ENCODE measurements at regions not wholly inside any gene's neighbourhood (a gene's known extent, or its start where the extent isn't known, plus 50 kb on each side); places are given as distances from the start of the nearest gene placed in this dataset.

DNA sequence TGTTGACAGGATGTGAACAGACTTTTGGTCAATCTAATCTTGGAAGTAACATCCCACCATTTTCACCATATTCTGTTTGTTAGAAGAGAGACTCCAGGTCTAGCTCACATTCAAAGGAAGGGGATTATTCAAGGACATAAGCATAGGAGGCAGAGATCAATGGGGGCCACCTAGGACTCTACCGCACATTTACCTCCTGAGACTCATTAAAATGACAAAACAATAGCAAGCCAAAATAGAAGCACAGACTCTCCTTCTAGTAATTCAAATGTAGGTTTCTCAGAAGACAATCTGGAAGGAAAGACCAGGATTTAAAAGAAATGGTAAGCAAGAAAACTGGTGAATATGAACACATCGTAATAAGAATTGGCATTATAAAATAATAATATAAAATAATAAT, 156.4 kb upstream of the KYNU start:
- POLR2A ChIA-PET = no interaction called here
- H3K36me3 ChIP-seq (ENCODE audit: control insufficient read depth, insufficient read depth, low read length) = no peaks in the 10 kb centered on the region

DNA sequence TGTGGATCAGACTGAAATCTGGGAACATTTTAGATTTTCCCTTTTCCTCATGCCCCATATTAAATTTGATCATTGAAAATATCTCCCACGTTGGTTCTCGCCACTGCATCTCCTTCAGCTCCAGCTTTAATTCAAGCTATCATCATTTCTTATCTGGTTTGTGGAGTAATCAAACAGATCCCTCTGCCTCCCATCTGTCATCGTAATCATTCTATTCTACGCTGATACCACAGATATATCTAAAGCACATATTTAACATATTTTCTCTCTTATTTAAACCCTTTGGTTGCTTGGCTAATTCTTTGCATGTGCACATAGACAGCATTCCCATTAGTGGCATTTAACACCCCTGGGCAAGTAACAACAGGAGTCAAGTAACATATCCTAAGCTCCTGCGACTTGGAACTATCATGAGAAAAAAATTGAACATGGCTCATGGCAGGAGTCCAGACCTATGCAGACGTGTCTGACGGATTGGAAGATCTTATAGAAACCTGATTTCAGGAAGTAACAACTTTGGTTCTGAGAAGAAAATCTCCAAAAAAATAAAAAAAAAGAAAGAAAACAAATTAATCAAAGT, 158.8 kb upstream of the KYNU start:
- H3K4me1 ChIP-seq (ENCODE audit: control insufficient read depth, insufficient read depth, low read length) = no peaks in the 10 kb centered on the region
- no peak for DNase-seq (ENCODE audit: low read depth, low spot score)
- H3K36me3 ChIP-seq (ENCODE audit: control insufficient read depth, insufficient read depth, low read length) = no peaks in the 10 kb centered on the region
- POLR2A ChIA-PET = no interaction called here
- in situ Hi-C loops (cut with HindIII; ENCODE audit: low pct_unique_long_range_greater_than_20kb, low sequenced_read_pairs) (no loop called here), intact Hi-C loops (cut with micrococcal nuclease; ENCODE audit: unreplicated experiment) (no loop called here)
- BruUV-seq (replicated peaks) = no TSS peak
- no peak overlapping the region for H3K4me3 ChIP-seq (ENCODE audit: low read depth in 2 of 2, low read length in 2 of 2)
- no peaks in the 10 kb centered on the region for H3K27me3 ChIP-seq (ENCODE audit: control insufficient read depth, insufficient read depth, low read length)
- H3K27ac ChIP-seq (ENCODE audit: low read length) = no peak overlapping the region
- no peak for ATAC-seq
- TF ChIP-seq, protein P1, sequence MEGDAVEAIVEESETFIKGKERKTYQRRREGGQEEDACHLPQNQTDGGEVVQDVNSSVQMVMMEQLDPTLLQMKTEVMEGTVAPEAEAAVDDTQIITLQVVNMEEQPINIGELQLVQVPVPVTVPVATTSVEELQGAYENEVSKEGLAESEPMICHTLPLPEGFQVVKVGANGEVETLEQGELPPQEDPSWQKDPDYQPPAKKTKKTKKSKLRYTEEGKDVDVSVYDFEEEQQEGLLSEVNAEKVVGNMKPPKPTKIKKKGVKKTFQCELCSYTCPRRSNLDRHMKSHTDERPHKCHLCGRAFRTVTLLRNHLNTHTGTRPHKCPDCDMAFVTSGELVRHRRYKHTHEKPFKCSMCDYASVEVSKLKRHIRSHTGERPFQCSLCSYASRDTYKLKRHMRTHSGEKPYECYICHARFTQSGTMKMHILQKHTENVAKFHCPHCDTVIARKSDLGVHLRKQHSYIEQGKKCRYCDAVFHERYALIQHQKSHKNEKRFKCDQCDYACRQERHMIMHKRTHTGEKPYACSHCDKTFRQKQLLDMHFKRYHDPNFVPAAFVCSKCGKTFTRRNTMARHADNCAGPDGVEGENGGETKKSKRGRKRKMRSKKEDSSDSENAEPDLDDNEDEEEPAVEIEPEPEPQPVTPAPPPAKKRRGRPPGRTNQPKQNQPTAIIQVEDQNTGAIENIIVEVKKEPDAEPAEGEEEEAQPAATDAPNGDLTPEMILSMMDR (IDR thresholded peaks at IDR 0.05) = no peak
- H3K9me3 ChIP-seq (ENCODE audit: control insufficient read depth, insufficient read depth, low read depth, low read length) = no peaks in the 10 kb centered on the region
- CTCF ChIA-PET = no interaction called here

More for the DNA sequence above, 156.4 kb upstream of the KYNU start:
- in situ Hi-C loops (cut with HindIII; ENCODE audit: low pct_unique_long_range_greater_than_20kb, low sequenced_read_pairs) = no loop called here
- intact Hi-C loops (cut with micrococcal nuclease; ENCODE audit: unreplicated experiment) = no loop called here
- Histone ChIP-seq H3K27ac (ENCODE audit: low read length) (no peak overlapping the region), H3K27me3 (ENCODE audit: control insufficient read depth, insufficient read depth, low read length) (no peaks in the 10 kb centered on the region), H3K4me3 (ENCODE audit: low read depth in 2 of 2, low read length in 2 of 2) (no peak overlapping the region), H3K9me3 (ENCODE audit: control insufficient read depth, insufficient read depth, low read depth, low read length) (no peaks in the 10 kb centered on the region), H3K4me1 (ENCODE audit: control insufficient read depth, insufficient read depth, low read length) (no peaks in the 10 kb centered on the region)
- TF ChIP-seq, protein P1 (IDR thresholded peaks at IDR 0.05) = no peak
- no peak for TF ChIP-seq TCF7L2 (IDR thresholded peaks at IDR 0.05; ENCODE audit: low read depth, low read length)
- no peak for TF ChIP-seq SIN3A (IDR thresholded peaks at IDR 0.05; ENCODE audit: borderline replicate concordance, insufficient read depth, low read depth, low read length)
- TF ChIP-seq POLR2AphosphoS5 (IDR thresholded peaks at IDR 0.05; ENCODE audit: low read depth, low read length) = no peak
- TF ChIP-seq, protein P2, sequence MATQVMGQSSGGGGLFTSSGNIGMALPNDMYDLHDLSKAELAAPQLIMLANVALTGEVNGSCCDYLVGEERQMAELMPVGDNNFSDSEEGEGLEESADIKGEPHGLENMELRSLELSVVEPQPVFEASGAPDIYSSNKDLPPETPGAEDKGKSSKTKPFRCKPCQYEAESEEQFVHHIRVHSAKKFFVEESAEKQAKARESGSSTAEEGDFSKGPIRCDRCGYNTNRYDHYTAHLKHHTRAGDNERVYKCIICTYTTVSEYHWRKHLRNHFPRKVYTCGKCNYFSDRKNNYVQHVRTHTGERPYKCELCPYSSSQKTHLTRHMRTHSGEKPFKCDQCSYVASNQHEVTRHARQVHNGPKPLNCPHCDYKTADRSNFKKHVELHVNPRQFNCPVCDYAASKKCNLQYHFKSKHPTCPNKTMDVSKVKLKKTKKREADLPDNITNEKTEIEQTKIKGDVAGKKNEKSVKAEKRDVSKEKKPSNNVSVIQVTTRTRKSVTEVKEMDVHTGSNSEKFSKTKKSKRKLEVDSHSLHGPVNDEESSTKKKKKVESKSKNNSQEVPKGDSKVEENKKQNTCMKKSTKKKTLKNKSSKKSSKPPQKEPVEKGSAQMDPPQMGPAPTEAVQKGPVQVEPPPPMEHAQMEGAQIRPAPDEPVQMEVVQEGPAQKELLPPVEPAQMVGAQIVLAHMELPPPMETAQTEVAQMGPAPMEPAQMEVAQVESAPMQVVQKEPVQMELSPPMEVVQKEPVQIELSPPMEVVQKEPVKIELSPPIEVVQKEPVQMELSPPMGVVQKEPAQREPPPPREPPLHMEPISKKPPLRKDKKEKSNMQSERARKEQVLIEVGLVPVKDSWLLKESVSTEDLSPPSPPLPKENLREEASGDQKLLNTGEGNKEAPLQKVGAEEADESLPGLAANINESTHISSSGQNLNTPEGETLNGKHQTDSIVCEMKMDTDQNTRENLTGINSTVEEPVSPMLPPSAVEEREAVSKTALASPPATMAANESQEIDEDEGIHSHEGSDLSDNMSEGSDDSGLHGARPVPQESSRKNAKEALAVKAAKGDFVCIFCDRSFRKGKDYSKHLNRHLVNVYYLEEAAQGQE (IDR thresholded peaks at IDR 0.05; ENCODE audit: insufficient read depth in 1 of 2, low read depth in 2 of 2, low read length in 1 of 2) = no peak
- CTCF ChIA-PET = no interaction called here
- no peak for ATAC-seq
- BruUV-seq (replicated peaks) = no TSS peak
- DNase-seq (ENCODE audit: low read depth, low spot score) = no peak
